Skeletal muscle satellite cell (primary cell): ENCODE measurements at regions not wholly inside any gene's neighbourhood (a gene's known extent, or its start where the extent isn't known, plus 50 kb on each side); places are given as distances from the start of the nearest gene placed in this dataset.
"Not testable (repeated sequence)": the region's sequence is repeated elsewhere in the genome, so short reads cannot be mapped to it uniquely, and the experiment has no call there.

Experiments
- H3K27me3 ChIP-seq: 2 replicates; pipeline ENCODE4 v1.7.0; 2013; ENCODE audit warnings: low read length; ENCODE audit not compliant: control insufficient read depth, insufficient read depth
- H3K36me3 ChIP-seq: 2 replicates; pipeline ENCODE4 v1.7.0; 2013; ENCODE audit warnings: mild to moderate bottlenecking, control low read depth, low read length; ENCODE audit not compliant: insufficient read depth
- H3K4me1 ChIP-seq: 2 replicates; pipeline ENCODE4 v1.7.0; 2013; ENCODE audit warnings: low read length; ENCODE audit not compliant: control insufficient read depth, insufficient read depth
- H3K4me2 ChIP-seq: 2 replicates; pipeline ENCODE4 v1.7.0; 2013; ENCODE audit warnings: mild to moderate bottlenecking, low read length
- H3K4me3 ChIP-seq: 2 replicates; pipeline ENCODE4 v1.7.0; 2013; ENCODE audit warnings: low read length
- H3K9ac ChIP-seq: 2 replicates; pipeline ENCODE4 v1.7.0; 2013; ENCODE audit warnings: mild to moderate bottlenecking, low read depth, low read length, moderate library complexity
- H3K9me3 ChIP-seq: replicated peaks from 2 replicates; pipeline ENCODE4 v1.7.0; 2013; ENCODE audit warnings: mild to moderate bottlenecking, control low read depth, low read length

- Histone ChIP-seq H3K4me3 (no peak overlapping the region), H3K27me3 (no peaks in the 10 kb centered on the region), H3K9me3 (peaks cover 15% of the 10 kb centered on the region), H3K4me2 (no peak overlapping the region), H3K4me1 (no peaks in the 10 kb centered on the region), H3K9ac (no peak overlapping the region), H3K36me3 (no peaks in the 10 kb centered on the region)
Measured at GRCh38 chr11:134725716-134726639, 313.9 kb upstream of the B3GAT1 start.

GRCh38 chr11:134725211-134725610, 313.2 kb upstream of the B3GAT1 start:
- Histone ChIP-seq H3K4me3 (no peak overlapping the region), H3K4me1 (no peaks in the 10 kb centered on the region), H3K4me2 (no peak overlapping the region), H3K36me3 (no peaks in the 10 kb centered on the region), H3K9ac (no peak overlapping the region), H3K9me3 (peaks cover 15% of the 10 kb centered on the region), H3K27me3 (no peaks in the 10 kb centered on the region)

GRCh38 chr11:134724779-134725140, 312.7 kb upstream of the B3GAT1 start:
- Histone ChIP-seq H3K9me3 (peaks cover 14% of the 10 kb centered on the region), H3K9ac (no peak overlapping the region), H3K4me3 (no peak overlapping the region), H3K27me3 (no peaks in the 10 kb centered on the region), H3K4me1 (no peaks in the 10 kb centered on the region), H3K4me2 (no peak overlapping the region), H3K36me3 (no peaks in the 10 kb centered on the region)

- no peaks in the 10 kb centered on the region for H3K36me3 ChIP-seq
- no peaks in the 10 kb centered on the region for H3K27me3 ChIP-seq
- H3K4me2 ChIP-seq = no peak overlapping the region
- no peak overlapping the region for H3K4me3 ChIP-seq
- no peak overlapping the region for H3K9ac ChIP-seq
- no peaks in the 10 kb centered on the region for H3K4me1 ChIP-seq
- peaks cover 10% of the 10 kb centered on the region for H3K9me3 ChIP-seq
Measured at GRCh38 chr11:134724106-134724778, 312.2 kb upstream of the B3GAT1 start.

GRCh38 chr11:134720691-134721070, 308.6 kb upstream of the B3GAT1 start:
- not testable (repeated sequence) for H3K4me3 ChIP-seq, H3K9ac ChIP-seq, H3K4me1 ChIP-seq, H3K9me3 ChIP-seq, H3K27me3 ChIP-seq, H3K4me2 ChIP-seq, H3K36me3 ChIP-seq

GRCh38 chr11:134719940-134720690, 308.1 kb upstream of the B3GAT1 start:
- H3K4me2 ChIP-seq, H3K27me3 ChIP-seq, H3K4me3 ChIP-seq, H3K9ac ChIP-seq, H3K36me3 ChIP-seq, H3K4me1 ChIP-seq: not testable (repeated sequence)
- peaks cover 12% of the 10 kb centered on the region for H3K9me3 ChIP-seq

GRCh38 chr11:134719397-134719796, 307.4 kb upstream of the B3GAT1 start:
- Histone ChIP-seq H3K4me3 (no peak overlapping the region), H3K4me2 (no peak overlapping the region), H3K36me3 (no peaks in the 10 kb centered on the region), H3K9me3 (peaks cover 12% of the 10 kb centered on the region), H3K9ac (no peak overlapping the region), H3K27me3 (no peaks in the 10 kb centered on the region), H3K4me1 (no peaks in the 10 kb centered on the region)

- Histone ChIP-seq H3K27me3 (no peaks in the 10 kb centered on the region), H3K9ac (no peak overlapping the region), H3K4me1 (no peaks in the 10 kb centered on the region), H3K4me2 (no peak overlapping the region), H3K4me3 (no peak overlapping the region), H3K9me3 (peaks cover 12% of the 10 kb centered on the region), H3K36me3 (no peaks in the 10 kb centered on the region)
Measured at GRCh38 chr11:134716582-134716981, 304.5 kb upstream of the B3GAT1 start.

- H3K27me3 ChIP-seq = no peaks in the 10 kb centered on the region
- H3K4me3 ChIP-seq = no peak overlapping the region
- H3K9me3 ChIP-seq = peaks cover 9% of the 10 kb centered on the region
- H3K4me1 ChIP-seq = no peaks in the 10 kb centered on the region
- H3K9ac ChIP-seq = no peak overlapping the region
- no peak overlapping the region for H3K4me2 ChIP-seq
- no peaks in the 10 kb centered on the region for H3K36me3 ChIP-seq
Measured at GRCh38 chr11:134714021-134714656, 302.1 kb upstream of the B3GAT1 start.

- no peaks in the 10 kb centered on the region for H3K4me1 ChIP-seq
- H3K9me3 ChIP-seq = peaks cover 7% of the 10 kb centered on the region
- no peak overlapping the region for H3K9ac ChIP-seq
- H3K4me3 ChIP-seq = no peak overlapping the region
- H3K36me3 ChIP-seq = no peaks in the 10 kb centered on the region
- no peak overlapping the region for H3K4me2 ChIP-seq
- no peaks in the 10 kb centered on the region for H3K27me3 ChIP-seq
Measured at GRCh38 chr11:134712228-134713145, 300.4 kb upstream of the B3GAT1 start.
